ENCODE measurements at regions not wholly inside any gene's neighbourhood (a gene's known extent, or its start where the extent isn't known, plus 50 kb on each side); places are given as distances from the start of the nearest gene placed in this dataset.
A peak's percentile ranks its signal among the peaks of the same experiment; 100 is the strongest.

DNA sequence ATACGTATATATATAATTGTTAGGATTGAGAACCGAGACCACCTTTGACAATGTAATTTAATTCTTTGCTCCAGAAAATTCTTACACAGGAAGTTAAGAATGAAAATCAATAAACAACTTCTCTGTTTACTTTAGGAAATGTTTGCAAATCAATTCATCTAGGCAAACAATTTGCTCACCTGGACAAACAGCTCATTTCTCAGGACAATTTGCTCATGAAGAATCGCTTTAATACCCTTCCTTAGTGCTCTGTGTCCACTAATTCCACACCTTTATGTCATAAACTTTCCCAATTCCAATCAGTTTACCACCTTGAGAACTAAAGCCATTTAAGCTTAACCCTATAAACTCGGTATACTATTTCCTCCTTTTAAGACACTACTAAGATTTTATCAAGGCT lies 292.2 kb downstream of the BCHE start:
- ATAC-seq, result peak in 2 of 4 donors; percentile 27 to 42
- Histone ChIP-seq H3K36me3 (no peaks in the 10 kb centered on the region), H3K4me1 (peaks cover 0 to 14% (median 0%) of the 10 kb centered on the region in 4 donors), H3K4me3 (no peak overlapping the region), H3K27me3 (no peaks in the 10 kb centered on the region), H3K9me3 (no peaks in the 10 kb centered on the region), H3K27ac (no peak overlapping the region)
- TF ChIP-seq POLR2A (IDR thresholded peaks at IDR 0.05), result no peak
- TF ChIP-seq, protein P1, sequence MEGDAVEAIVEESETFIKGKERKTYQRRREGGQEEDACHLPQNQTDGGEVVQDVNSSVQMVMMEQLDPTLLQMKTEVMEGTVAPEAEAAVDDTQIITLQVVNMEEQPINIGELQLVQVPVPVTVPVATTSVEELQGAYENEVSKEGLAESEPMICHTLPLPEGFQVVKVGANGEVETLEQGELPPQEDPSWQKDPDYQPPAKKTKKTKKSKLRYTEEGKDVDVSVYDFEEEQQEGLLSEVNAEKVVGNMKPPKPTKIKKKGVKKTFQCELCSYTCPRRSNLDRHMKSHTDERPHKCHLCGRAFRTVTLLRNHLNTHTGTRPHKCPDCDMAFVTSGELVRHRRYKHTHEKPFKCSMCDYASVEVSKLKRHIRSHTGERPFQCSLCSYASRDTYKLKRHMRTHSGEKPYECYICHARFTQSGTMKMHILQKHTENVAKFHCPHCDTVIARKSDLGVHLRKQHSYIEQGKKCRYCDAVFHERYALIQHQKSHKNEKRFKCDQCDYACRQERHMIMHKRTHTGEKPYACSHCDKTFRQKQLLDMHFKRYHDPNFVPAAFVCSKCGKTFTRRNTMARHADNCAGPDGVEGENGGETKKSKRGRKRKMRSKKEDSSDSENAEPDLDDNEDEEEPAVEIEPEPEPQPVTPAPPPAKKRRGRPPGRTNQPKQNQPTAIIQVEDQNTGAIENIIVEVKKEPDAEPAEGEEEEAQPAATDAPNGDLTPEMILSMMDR (IDR thresholded peaks at IDR 0.05), result no peak
- intact Hi-C loops (cut with DNase I), result no loop called here
- no peak for DNase-seq
- 53% methylated on average over 4 of the region's 4 CpGs for WGBS (ENCODE audit: insufficient coverage, low coverage, low lambda C conversion rate, missing lambda C conversion rate)

GRCh38 chr3:165544432-165544831 lies 292.8 kb downstream of the BCHE start:
- no peak overlapping the region for H3K27ac ChIP-seq
- H3K4me1 ChIP-seq, result peaks cover 0 to 14% (median 0%) of the 10 kb centered on the region in 4 donors
- no peak overlapping the region for H3K4me3 ChIP-seq
- 42% methylated on average over 7 of the region's 7 CpGs for WGBS (ENCODE audit: insufficient coverage, low coverage, low lambda C conversion rate, missing lambda C conversion rate)
- ATAC-seq (peak; percentile 48 to 83 (median 66)), DNase-seq (peak in 1 of 3 donors; percentile 53)
- no peaks in the 10 kb centered on the region for H3K27me3 ChIP-seq
- H3K36me3 ChIP-seq, result no peaks in the 10 kb centered on the region
- intact Hi-C loops (cut with DNase I), result no loop called here
- H3K9me3 ChIP-seq, result no peaks in the 10 kb centered on the region
- no peak for TF ChIP-seq POLR2A (IDR thresholded peaks at IDR 0.05)

DNA sequence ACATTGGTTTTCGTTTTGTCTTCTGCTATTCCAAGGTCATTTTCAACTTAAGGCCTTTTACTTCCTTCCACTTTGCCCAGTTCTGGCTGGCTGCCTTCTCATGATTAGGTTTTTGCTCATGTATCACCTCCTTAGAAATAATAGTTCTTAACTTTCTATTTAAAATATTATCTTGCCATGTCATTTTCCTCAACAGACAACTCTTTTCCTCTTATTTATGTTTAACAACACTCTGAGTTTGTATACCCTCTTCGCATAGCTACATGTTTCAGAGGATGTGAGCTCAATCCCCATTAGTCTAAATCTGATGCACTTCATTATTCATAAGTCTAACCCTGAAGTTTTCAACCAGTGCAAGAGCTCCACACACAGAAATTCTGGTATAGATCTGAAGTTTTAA lies 299.1 kb downstream of the BCHE start:
- TF ChIP-seq, protein P1 (IDR thresholded peaks at IDR 0.05), result no peak
- TF ChIP-seq POLR2A (IDR thresholded peaks at IDR 0.05), result no peak
- no peak overlapping the region for H3K27ac ChIP-seq
- intact Hi-C loops (cut with DNase I), result no loop called here
- no peaks in the 10 kb centered on the region for H3K9me3 ChIP-seq
- ATAC-seq, result no peak
- no peaks in the 10 kb centered on the region for H3K27me3 ChIP-seq
- no peaks in the 10 kb centered on the region for H3K4me1 ChIP-seq
- no peaks in the 10 kb centered on the region for H3K36me3 ChIP-seq
- WGBS (ENCODE audit: insufficient coverage, low coverage, low lambda C conversion rate, missing lambda C conversion rate), result 60% methylated on average over 2 of the region's 2 CpGs
- DNase-seq, result no peak
- no peak overlapping the region for H3K4me3 ChIP-seq

DNA sequence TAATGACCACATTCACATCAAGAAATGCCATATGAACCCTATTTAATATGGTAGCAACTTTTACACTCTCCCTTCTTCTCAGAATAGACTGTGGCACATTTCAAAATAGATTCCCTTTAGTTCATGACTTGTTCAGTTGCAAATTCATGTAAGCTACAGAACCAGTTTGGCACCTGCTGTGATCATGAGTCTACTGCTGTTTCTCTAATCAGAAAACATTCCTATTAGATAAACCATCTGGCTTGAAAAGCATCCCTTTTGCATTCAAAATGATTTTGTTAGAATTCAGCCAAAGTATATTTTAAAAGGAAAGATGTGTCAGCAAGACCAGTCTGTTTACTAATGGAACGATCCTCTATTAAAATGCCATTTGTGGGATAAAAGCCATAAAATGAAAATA lies 304.4 kb downstream of the BCHE start:
- intact Hi-C loops (cut with DNase I), result no loop called here
- 77% methylated on average over 1 of the region's 1 CpG for WGBS (ENCODE audit: insufficient coverage, low coverage, low lambda C conversion rate, missing lambda C conversion rate)
- ATAC-seq, result no peak

DNA sequence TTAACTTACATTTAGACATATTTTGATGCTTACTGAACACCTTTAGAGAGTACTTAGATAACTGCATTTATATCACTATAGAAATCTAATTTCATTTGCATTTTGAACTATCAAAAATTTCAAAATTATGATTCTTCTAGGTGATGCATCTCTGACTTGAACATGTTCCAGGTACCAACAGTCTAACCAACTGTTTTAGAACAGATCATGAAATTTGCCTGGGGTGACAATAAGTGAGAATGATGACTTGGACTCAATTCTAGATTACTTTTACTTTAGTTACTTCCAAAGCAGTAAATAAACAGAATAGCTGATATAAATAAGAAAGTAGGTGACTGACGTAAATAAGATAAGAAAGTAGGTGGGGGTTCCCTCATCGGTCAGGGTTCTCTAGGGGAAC lies 307.8 kb downstream of the BCHE start:
- Histone ChIP-seq H3K36me3 (no peaks in the 10 kb centered on the region), H3K27me3 (no peaks in the 10 kb centered on the region), H3K4me3 (no peak overlapping the region), H3K27ac (no peak overlapping the region), H3K4me1 (no peaks in the 10 kb centered on the region), H3K9me3 (no peaks in the 10 kb centered on the region)
- 47% methylated on average over 2 of the region's 2 CpGs for WGBS (ENCODE audit: insufficient coverage, low coverage, low lambda C conversion rate, missing lambda C conversion rate)
- ATAC-seq (no peak), DNase-seq (no peak)
- TF ChIP-seq, protein P1 (IDR thresholded peaks at IDR 0.05), result no peak
- no peak for TF ChIP-seq POLR2A (IDR thresholded peaks at IDR 0.05)
- intact Hi-C loops (cut with DNase I), result no loop called here

More for the DNA sequence above, 304.4 kb downstream of the BCHE start:
- DNase-seq, result no peak
- H3K9me3 ChIP-seq, result no peaks in the 10 kb centered on the region
- no peak overlapping the region for H3K27ac ChIP-seq
- H3K4me1 ChIP-seq, result no peaks in the 10 kb centered on the region
- H3K27me3 ChIP-seq, result no peaks in the 10 kb centered on the region
- TF ChIP-seq POLR2A (IDR thresholded peaks at IDR 0.05), result no peak
- TF ChIP-seq, protein P1 (IDR thresholded peaks at IDR 0.05), result no peak
- no peak overlapping the region for H3K4me3 ChIP-seq
- H3K36me3 ChIP-seq, result no peaks in the 10 kb centered on the region

All from right lobe of liver (tissue), 6 donors.